ENCODE measurements at regions not wholly inside any gene's neighbourhood (a gene's known extent, or its start where the extent isn't known, plus 50 kb on each side); places are given as distances from the start of the nearest gene placed in this dataset.

DNA sequence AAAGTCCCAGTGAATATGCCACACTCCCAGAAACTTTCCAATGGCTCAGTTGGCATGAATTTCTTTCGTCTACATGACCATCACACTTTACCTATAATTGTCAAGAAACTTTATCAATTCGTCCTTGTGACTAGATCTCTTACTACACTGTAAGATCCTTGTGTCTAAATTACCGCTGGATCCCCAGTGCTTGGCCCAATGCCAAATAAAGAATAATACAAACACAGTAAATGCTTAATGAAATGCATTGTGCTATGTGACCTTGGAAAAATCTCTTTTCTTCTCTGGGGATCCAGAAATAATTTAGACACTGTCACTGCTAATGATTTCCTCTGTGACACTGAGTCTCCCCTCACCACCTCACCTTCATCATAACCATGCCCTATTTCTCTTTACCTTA lies 137.9 kb downstream of the VSIG4 start:
- CTCF ChIA-PET = no interaction called here
- Histone ChIP-seq H3K27me3 (ENCODE audit: control insufficient read depth, insufficient read depth, low read length) (no peaks in the 10 kb centered on the region), H3K4me1 (ENCODE audit: control insufficient read depth, insufficient read depth, low read length) (no peaks in the 10 kb centered on the region), H3K27ac (ENCODE audit: low read length) (no peak overlapping the region), H3K4me3 (ENCODE audit: low read depth in 2 of 2, low read length in 2 of 2) (no peak overlapping the region), H3K9me3 (ENCODE audit: control insufficient read depth, insufficient read depth, low read depth, low read length) (no peaks in the 10 kb centered on the region), H3K36me3 (ENCODE audit: control insufficient read depth, insufficient read depth, low read length) (no peaks in the 10 kb centered on the region)
- DNase-seq (ENCODE audit: low read depth, low spot score) = no peak
- BruUV-seq (replicated peaks) = no TSS peak
- TF ChIP-seq, protein P1, sequence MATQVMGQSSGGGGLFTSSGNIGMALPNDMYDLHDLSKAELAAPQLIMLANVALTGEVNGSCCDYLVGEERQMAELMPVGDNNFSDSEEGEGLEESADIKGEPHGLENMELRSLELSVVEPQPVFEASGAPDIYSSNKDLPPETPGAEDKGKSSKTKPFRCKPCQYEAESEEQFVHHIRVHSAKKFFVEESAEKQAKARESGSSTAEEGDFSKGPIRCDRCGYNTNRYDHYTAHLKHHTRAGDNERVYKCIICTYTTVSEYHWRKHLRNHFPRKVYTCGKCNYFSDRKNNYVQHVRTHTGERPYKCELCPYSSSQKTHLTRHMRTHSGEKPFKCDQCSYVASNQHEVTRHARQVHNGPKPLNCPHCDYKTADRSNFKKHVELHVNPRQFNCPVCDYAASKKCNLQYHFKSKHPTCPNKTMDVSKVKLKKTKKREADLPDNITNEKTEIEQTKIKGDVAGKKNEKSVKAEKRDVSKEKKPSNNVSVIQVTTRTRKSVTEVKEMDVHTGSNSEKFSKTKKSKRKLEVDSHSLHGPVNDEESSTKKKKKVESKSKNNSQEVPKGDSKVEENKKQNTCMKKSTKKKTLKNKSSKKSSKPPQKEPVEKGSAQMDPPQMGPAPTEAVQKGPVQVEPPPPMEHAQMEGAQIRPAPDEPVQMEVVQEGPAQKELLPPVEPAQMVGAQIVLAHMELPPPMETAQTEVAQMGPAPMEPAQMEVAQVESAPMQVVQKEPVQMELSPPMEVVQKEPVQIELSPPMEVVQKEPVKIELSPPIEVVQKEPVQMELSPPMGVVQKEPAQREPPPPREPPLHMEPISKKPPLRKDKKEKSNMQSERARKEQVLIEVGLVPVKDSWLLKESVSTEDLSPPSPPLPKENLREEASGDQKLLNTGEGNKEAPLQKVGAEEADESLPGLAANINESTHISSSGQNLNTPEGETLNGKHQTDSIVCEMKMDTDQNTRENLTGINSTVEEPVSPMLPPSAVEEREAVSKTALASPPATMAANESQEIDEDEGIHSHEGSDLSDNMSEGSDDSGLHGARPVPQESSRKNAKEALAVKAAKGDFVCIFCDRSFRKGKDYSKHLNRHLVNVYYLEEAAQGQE (IDR thresholded peaks at IDR 0.05; ENCODE audit: insufficient read depth in 1 of 2, low read depth in 2 of 2, low read length in 1 of 2) = no peak
- no peak for ATAC-seq
- POLR2A ChIA-PET = no interaction called here
- intact Hi-C loops (cut with micrococcal nuclease; ENCODE audit: unreplicated experiment) (no loop called here), in situ Hi-C loops (cut with HindIII; ENCODE audit: low pct_unique_long_range_greater_than_20kb, low sequenced_read_pairs) (no loop called here)

DNA sequence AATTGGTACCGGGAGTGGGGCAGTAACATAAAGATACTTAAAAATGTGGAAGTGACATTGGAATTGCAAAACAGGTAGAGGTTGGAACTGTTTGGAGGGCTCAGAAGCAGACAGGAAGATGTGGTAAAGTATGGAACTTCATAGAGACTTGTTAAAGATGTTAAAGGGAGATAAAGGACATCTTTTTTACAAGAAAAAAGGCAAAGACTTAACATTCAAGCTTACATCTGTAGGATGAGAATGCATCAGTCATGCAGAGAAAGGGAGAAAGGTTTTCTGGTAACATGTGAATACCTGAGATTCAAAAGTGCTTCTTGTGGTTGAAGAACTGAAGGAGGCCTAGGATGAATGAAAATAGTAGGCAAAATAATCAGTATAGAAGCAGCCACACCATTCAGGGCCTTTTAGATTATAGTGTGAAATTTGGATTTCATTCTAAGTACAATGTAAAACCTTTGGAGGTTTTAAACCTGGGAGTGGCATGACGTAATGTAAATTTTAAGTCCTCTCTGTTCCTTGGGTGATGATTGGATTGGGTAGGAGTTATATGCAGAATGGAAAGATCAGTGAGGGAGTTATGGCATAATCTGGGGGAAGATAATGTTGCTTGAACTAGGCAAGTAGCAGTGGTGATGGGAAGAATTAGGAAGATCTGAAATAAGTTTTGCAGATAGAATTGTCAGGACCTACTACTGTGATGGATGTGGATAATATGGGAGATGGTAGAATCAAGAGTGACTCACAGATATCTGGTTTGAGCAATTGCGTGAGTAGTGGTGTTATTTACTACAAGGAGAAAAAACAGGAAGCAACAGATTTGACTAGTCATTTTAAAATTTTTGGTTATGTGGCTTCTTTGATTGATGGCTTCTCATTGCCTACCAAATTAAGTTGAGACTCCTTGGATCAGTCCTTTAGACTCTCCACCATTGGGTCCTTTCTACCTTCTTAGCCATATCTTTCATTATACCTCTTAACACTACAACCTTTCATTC lies 138.7 kb downstream of the VSIG4 start:
- POLR2A ChIA-PET = no interaction called here

More for the DNA sequence above, 138.7 kb downstream of the VSIG4 start:
- no peak overlapping the region for H3K27ac ChIP-seq (ENCODE audit: low read length)
- CTCF ChIA-PET = no interaction called here
- no peak overlapping the region for H3K4me3 ChIP-seq (ENCODE audit: low read depth in 2 of 2, low read length in 2 of 2)
- DNase-seq (ENCODE audit: low read depth, low spot score) (no peak), ATAC-seq (no peak)
- BruUV-seq (replicated peaks) = no TSS peak
- intact Hi-C loops (cut with micrococcal nuclease; ENCODE audit: unreplicated experiment) = no loop called here
- H3K9me3 ChIP-seq (ENCODE audit: control insufficient read depth, insufficient read depth, low read depth, low read length) = no peaks in the 10 kb centered on the region
- H3K27me3 ChIP-seq (ENCODE audit: control insufficient read depth, insufficient read depth, low read length) = no peaks in the 10 kb centered on the region
- H3K36me3 ChIP-seq (ENCODE audit: control insufficient read depth, insufficient read depth, low read length) = no peaks in the 10 kb centered on the region
- H3K4me1 ChIP-seq (ENCODE audit: control insufficient read depth, insufficient read depth, low read length) = no peaks in the 10 kb centered on the region
- in situ Hi-C loops (cut with HindIII; ENCODE audit: low pct_unique_long_range_greater_than_20kb, low sequenced_read_pairs) = no loop called here
- TF ChIP-seq SIN3A (IDR thresholded peaks at IDR 0.05; ENCODE audit: borderline replicate concordance, insufficient read depth, low read depth, low read length) (no peak), TCF7L2 (IDR thresholded peaks at IDR 0.05; ENCODE audit: low read depth, low read length) (no peak), POLR2AphosphoS5 (IDR thresholded peaks at IDR 0.05; ENCODE audit: low read depth, low read length) (no peak)
- TF ChIP-seq, protein P2, sequence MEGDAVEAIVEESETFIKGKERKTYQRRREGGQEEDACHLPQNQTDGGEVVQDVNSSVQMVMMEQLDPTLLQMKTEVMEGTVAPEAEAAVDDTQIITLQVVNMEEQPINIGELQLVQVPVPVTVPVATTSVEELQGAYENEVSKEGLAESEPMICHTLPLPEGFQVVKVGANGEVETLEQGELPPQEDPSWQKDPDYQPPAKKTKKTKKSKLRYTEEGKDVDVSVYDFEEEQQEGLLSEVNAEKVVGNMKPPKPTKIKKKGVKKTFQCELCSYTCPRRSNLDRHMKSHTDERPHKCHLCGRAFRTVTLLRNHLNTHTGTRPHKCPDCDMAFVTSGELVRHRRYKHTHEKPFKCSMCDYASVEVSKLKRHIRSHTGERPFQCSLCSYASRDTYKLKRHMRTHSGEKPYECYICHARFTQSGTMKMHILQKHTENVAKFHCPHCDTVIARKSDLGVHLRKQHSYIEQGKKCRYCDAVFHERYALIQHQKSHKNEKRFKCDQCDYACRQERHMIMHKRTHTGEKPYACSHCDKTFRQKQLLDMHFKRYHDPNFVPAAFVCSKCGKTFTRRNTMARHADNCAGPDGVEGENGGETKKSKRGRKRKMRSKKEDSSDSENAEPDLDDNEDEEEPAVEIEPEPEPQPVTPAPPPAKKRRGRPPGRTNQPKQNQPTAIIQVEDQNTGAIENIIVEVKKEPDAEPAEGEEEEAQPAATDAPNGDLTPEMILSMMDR (IDR thresholded peaks at IDR 0.05) = no peak
- TF ChIP-seq, protein P1 (IDR thresholded peaks at IDR 0.05; ENCODE audit: insufficient read depth in 1 of 2, low read depth in 2 of 2, low read length in 1 of 2) = no peak
